Body of pancreas (tissue), 4 donors: ENCODE measurements at regions not wholly inside any gene's neighbourhood (a gene's known extent, or its start where the extent isn't known, plus 50 kb on each side); places are given as distances from the start of the nearest gene placed in this dataset.

Experiments used
- ATAC-seq: fragments of 150-250 bp; one replicate; pipeline ENCODE4 v1.9.1; 2016
- DNase-seq, 4 donors: peaks; one replicate each; pipeline ENCODE4 v3.0.0-alpha.2; 2019
- H3K27ac ChIP-seq, 4 donors: fragments of 200-600 bp; sonication (generic); 1 replicate in 3 of 4; 2 replicates in 1 of 4; pipeline versions ENCODE4 v1.5.1 to v1.6.1; 2016 to 2019; ENCODE audit warnings: mild to moderate bottlenecking in 1 of 4, mixed read lengths in 1 of 4, moderate library complexity in 1 of 4
- H3K27me3 ChIP-seq, 2 donors: fragments of 200-600 bp; sonication (generic); one replicate each; pipeline ENCODE4 v1.6.0; 2016; ENCODE audit warnings: mild to moderate bottlenecking in 1 of 2
- H3K36me3 ChIP-seq, 2 donors: fragments of 200-600 bp; sonication (generic); replicated peaks in 1 of 2; 2 replicates each; pipeline ENCODE4 v1.5.1; 2016; ENCODE audit warnings: low read depth in 2 of 2; ENCODE audit not compliant: insufficient read depth in 1 of 2
- H3K4me1 ChIP-seq: fragments of 200-600 bp; sonication (generic); one replicate; pipeline ENCODE4 v1.6.0; 2016
- H3K4me3 ChIP-seq, 2 donors: fragments of 200-600 bp; sonication (generic); 1 replicate in 1 of 2; 2 replicates in 1 of 2; pipeline ENCODE4 v1.5.1; 2016 to 2019
- H3K9me3 ChIP-seq, 3 donors: fragments of 200-600 bp; sonication (generic); 1 replicate in 2 of 3; 2 replicates in 1 of 3; pipeline ENCODE4 v1.5.1; 2016
- POLR2A ChIP-seq, 3 donors: fragments of 450-650 bp; IDR thresholded peaks; one replicate each; pipeline ENCODE4 v1.6.1; 2016; ENCODE audit warnings: antibody characterized with exemption in 3 of 3, mild to moderate bottlenecking in 2 of 3
- WGBS, 2 donors: methylation state at CpG; one replicate each; pipeline ENCODE4 v1.1.5; 2017; 5-methylcytosine and 5-hydroxymethylcytosine counted together
- intact Hi-C: fragments of 100-400 bp; cut with DNase I; formaldehyde crosslinking; loops from one replicate; pipeline ENCODE4 v1.15.1; 2023
- TF ChIP-seq, protein P1 (sequence below), 7 experiments: fragments of 450-650 bp in 4 of 7; fragments of 200-600 bp in 3 of 7; sonication (generic) in 3 of 7; IDR thresholded peaks; one replicate each; pipeline ENCODE4 v1.5.1; 2016 to 2019; ENCODE audit warnings: antibody characterized with exemption in 7 of 7

GRCh38 chr11:109267293-109268095 lies 154.5 kb upstream of the C11orf87 start:
- no peaks in the 10 kb centered on the region for H3K9me3 ChIP-seq
- H3K4me1 ChIP-seq = no peaks in the 10 kb centered on the region
- H3K4me3 ChIP-seq = no peak overlapping the region
- H3K27me3 ChIP-seq = no peaks in the 10 kb centered on the region
- H3K27ac ChIP-seq = no peak overlapping the region
- no peaks in the 10 kb centered on the region for H3K36me3 ChIP-seq
- no peak for TF ChIP-seq POLR2A (IDR thresholded peaks at IDR 0.05)
- TF ChIP-seq, protein P1, sequence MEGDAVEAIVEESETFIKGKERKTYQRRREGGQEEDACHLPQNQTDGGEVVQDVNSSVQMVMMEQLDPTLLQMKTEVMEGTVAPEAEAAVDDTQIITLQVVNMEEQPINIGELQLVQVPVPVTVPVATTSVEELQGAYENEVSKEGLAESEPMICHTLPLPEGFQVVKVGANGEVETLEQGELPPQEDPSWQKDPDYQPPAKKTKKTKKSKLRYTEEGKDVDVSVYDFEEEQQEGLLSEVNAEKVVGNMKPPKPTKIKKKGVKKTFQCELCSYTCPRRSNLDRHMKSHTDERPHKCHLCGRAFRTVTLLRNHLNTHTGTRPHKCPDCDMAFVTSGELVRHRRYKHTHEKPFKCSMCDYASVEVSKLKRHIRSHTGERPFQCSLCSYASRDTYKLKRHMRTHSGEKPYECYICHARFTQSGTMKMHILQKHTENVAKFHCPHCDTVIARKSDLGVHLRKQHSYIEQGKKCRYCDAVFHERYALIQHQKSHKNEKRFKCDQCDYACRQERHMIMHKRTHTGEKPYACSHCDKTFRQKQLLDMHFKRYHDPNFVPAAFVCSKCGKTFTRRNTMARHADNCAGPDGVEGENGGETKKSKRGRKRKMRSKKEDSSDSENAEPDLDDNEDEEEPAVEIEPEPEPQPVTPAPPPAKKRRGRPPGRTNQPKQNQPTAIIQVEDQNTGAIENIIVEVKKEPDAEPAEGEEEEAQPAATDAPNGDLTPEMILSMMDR (IDR thresholded peaks at IDR 0.05) = no peak
- no peak for ATAC-seq
- DNase-seq = no peak
- 20 to 25% methylated on average over 2 of the region's 2 CpGs for WGBS, 2 donors
- intact Hi-C loops = no loop called here

DNA sequence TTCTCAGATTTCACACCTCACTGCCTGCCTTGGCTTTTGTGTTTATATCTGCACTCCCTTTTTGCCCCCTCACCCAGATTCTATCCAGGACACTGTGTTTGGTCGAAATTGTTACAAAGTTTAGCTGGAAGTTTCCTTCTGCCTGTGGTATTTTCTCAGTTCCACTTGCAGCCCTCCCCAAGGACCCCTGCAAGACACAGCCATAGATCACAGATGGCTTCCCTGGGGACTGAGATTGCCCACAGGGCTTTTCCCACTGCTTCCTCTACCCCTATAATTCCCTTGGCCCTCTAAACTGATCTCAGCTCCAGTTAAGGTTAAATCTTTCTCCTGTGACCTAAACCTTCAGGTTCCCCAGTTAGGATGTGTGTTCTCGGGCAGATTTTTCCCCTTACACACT lies 146.1 kb upstream of the C11orf87 start:
- H3K4me1 ChIP-seq = no peaks in the 10 kb centered on the region
- no peak for ATAC-seq
- no peak overlapping the region for H3K27ac ChIP-seq
- no peaks in the 10 kb centered on the region for H3K27me3 ChIP-seq
- intact Hi-C loops = no loop called here
- DNase-seq = no peak
- no peaks in the 10 kb centered on the region for H3K9me3 ChIP-seq
- no peak for TF ChIP-seq POLR2A (IDR thresholded peaks at IDR 0.05)
- TF ChIP-seq, protein P1 (IDR thresholded peaks at IDR 0.05) = no peak
- no peak overlapping the region for H3K4me3 ChIP-seq
- H3K36me3 ChIP-seq = no peaks in the 10 kb centered on the region
- WGBS, 2 donors = 47 to 48% methylated on average over 2 of the region's 2 CpGs

- intact Hi-C loops = no loop called here
- Histone ChIP-seq H3K27ac (no peak overlapping the region), H3K4me3 (no peak overlapping the region), H3K27me3 (no peaks in the 10 kb centered on the region), H3K9me3 (peaks cover 0 to 4% (median 0%) of the 10 kb centered on the region in 3 donors), H3K36me3 (no peaks in the 10 kb centered on the region), H3K4me1 (no peaks in the 10 kb centered on the region)
- 45 to 52% methylated on average over 2 of the region's 2 CpGs for WGBS, 2 donors
- no peak for TF ChIP-seq POLR2A (IDR thresholded peaks at IDR 0.05)
- DNase-seq (no peak), ATAC-seq (no peak)
These were observed 136.5 kb upstream of the C11orf87 start for GRCh38 chr11:109285465-109285864.

GRCh38 chr11:109291553-109291952 lies 130.4 kb upstream of the C11orf87 start:
- H3K4me3 ChIP-seq = no peak overlapping the region
- 67 to 70% methylated on average over 2 of the region's 2 CpGs for WGBS, 2 donors
- ATAC-seq (no peak), DNase-seq (no peak)
- H3K9me3 ChIP-seq = no peaks in the 10 kb centered on the region
- no peak overlapping the region for H3K27ac ChIP-seq
- no peaks in the 10 kb centered on the region for H3K27me3 ChIP-seq
- intact Hi-C loops = no loop called here
- no peaks in the 10 kb centered on the region for H3K4me1 ChIP-seq
- no peak for TF ChIP-seq POLR2A (IDR thresholded peaks at IDR 0.05)
- TF ChIP-seq, protein P1 (IDR thresholded peaks at IDR 0.05) = no peak
- no peaks in the 10 kb centered on the region for H3K36me3 ChIP-seq

DNA sequence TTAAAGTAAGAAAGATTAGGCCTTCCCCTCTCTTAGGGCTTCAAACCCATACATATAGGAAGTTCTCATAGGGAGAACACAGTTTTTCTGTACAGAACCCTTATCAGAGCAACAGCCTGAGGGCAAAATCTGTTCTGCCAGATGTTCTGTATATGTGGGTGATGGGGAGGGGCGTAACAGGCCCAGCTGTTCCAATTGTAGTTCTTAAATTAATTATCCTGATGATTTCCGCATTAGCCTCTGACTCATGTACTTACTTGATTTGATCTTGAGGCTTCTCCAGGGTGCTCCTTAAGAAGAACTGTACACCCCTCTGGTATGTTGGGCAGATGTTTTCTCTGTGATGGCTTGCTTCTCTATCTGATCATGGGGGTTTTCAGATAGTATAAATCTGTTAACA lies 123.1 kb upstream of the C11orf87 start:
- Histone ChIP-seq H3K4me1 (no peaks in the 10 kb centered on the region), H3K4me3 (no peak overlapping the region), H3K27me3 (no peaks in the 10 kb centered on the region), H3K27ac (no peak overlapping the region), H3K9me3 (no peaks in the 10 kb centered on the region), H3K36me3 (no peaks in the 10 kb centered on the region)
- no peak for TF ChIP-seq POLR2A (IDR thresholded peaks at IDR 0.05)
- TF ChIP-seq, protein P1 (IDR thresholded peaks at IDR 0.05) = no peak
- DNase-seq = no peak
- 82 to 83% methylated on average over 2 of the region's 2 CpGs for WGBS, 2 donors
- ATAC-seq = no peak
- intact Hi-C loops = no loop called here
